Pancreas (tissue), 10 donors: ENCODE measurements at regions not wholly inside any gene's neighbourhood (a gene's known extent, or its start where the extent isn't known, plus 50 kb on each side); places are given as distances from the start of the nearest gene placed in this dataset.

Source experiments
- ATAC-seq, 4 donors: fragments of 200-7000 bp; cut with Tn5 transposase; one replicate each; pipeline versions ENCODE4 v1.8.0 to v1.9.1; 2020; ENCODE audit warnings: mild to moderate bottlenecking in 4 of 4, moderate library complexity in 4 of 4
- DNase-seq, 6 donors: peaks; one replicate each; pipeline ENCODE4 v3.0.0-alpha.2; 2020
- FAIRE-seq: peaks from 2 replicates; lab custom pipeline; 2012; peaks lifted over from hg19 to GRCh38; lab: Jason Lieb, UNC
- H3K27ac ChIP-seq, 4 donors: fragments of 200-600 bp; sonication (generic); 1 replicate in 3 of 4; 2 replicates in 1 of 4; pipeline versions ENCODE4 v1.5.0 to v1.8.0; 2020
- H3K27me3 ChIP-seq, 4 donors: fragments of 200-600 bp; one replicate each; pipeline ENCODE4 v1.8.0; 2021
- H3K36me3 ChIP-seq, 3 donors: fragments of 200-600 bp; sonication (generic) in 1 of 3; one replicate each; pipeline versions ENCODE4 v1.5.0 to v1.8.0; 2020 to 2021
- H3K4me1 ChIP-seq, 3 donors: fragments of 200-600 bp; one replicate each; pipeline ENCODE4 v1.8.0; 2021
- H3K4me3 ChIP-seq, 4 donors: fragments of 200-600 bp; sonication (generic) in 2 of 4; one replicate each; pipeline versions ENCODE4 v1.5.0 to v1.8.0; 2020 to 2021
- H3K9me3 ChIP-seq, 4 donors: fragments of 200-600 bp; one replicate each; pipeline ENCODE4 v1.8.0; 2021
- CTCF ChIP-seq, 4 donors: fragments of 200-600 bp; sonication (generic) in 3 of 4; IDR thresholded peaks; one replicate each; pipeline versions ENCODE4 v1.5.0 to v1.8.0; 2021; ENCODE audit warnings: antibody characterized with exemption in 4 of 4
- whole genome bisulfite sequencing, 2 donors: extraction: QIAGEN DNeasy Blood & Tissue Kit; methylation state at CpG; one replicate each; pipeline ENCODE4 v1.1.7; 2013; 5-methylcytosine and 5-hydroxymethylcytosine counted together
- intact Hi-C, 3 donors: fragments of 100-400 bp; cut with DNase I; formaldehyde crosslinking; loops; one replicate each; pipeline versions ENCODE4 v1.11.1 to v1.14.2; 2022
- donor health status: healthy with polysubstance abuse.
- donor health status: DM: no; HTN: no; CAD: no; lungs with moderate emphysema.
- donor health status: DM: no; HTN: no; CAD: no.
- donor health status: control.
- donor health status: control.
- donor health status: Bipolar disorder and iron deficiency.
- donor health status: DM: yes; HTN: yes; CAD: no.
- donor health status: DM: no; HTN: no; CAD: no.
- donor health status: DM: no; HTN: no; CAD: no.
- donor health status: DM: yes; HTN: yes; CAD: no.

- no peaks in the 10 kb centered on the region for H3K36me3 ChIP-seq
- no peak for FAIRE-seq
- H3K9me3 ChIP-seq = no peaks in the 10 kb centered on the region
- H3K27me3 ChIP-seq = no peaks in the 10 kb centered on the region
- no peak for DNase-seq
- no peak for ATAC-seq
- no peak for TF ChIP-seq CTCF (IDR thresholded peaks at IDR 0.05)
- H3K27ac ChIP-seq = no peak overlapping the region
- H3K4me3 ChIP-seq = no peak overlapping the region
- H3K4me1 ChIP-seq = no peaks in the 10 kb centered on the region
- intact Hi-C loops = no loop called here
Observed at GRCh38 chr21:18191139-18191538, 53.5 kb upstream of the CHODL start.

GRCh38 chr21:18178509-18178908 is 66.1 kb upstream of the CHODL start:
- no peaks in the 10 kb centered on the region for H3K4me1 ChIP-seq
- ATAC-seq (no peak), FAIRE-seq (no peak), DNase-seq (no peak)
- H3K27ac ChIP-seq = no peak overlapping the region
- H3K9me3 ChIP-seq = no peaks in the 10 kb centered on the region
- no peaks in the 10 kb centered on the region for H3K36me3 ChIP-seq
- H3K4me3 ChIP-seq = no peak overlapping the region
- H3K27me3 ChIP-seq = no peaks in the 10 kb centered on the region
- TF ChIP-seq CTCF (IDR thresholded peaks at IDR 0.05) = no peak
- intact Hi-C loops = no loop called here

- intact Hi-C loops = no loop called here
- H3K36me3 ChIP-seq = no peaks in the 10 kb centered on the region
- H3K27ac ChIP-seq = no peak overlapping the region
- ATAC-seq = no peak
- H3K4me1 ChIP-seq = no peaks in the 10 kb centered on the region
- no peaks in the 10 kb centered on the region for H3K9me3 ChIP-seq
- no peak overlapping the region for H3K4me3 ChIP-seq
- no peaks in the 10 kb centered on the region for H3K27me3 ChIP-seq
- FAIRE-seq = no peak
- no peak for DNase-seq
- no peak for TF ChIP-seq CTCF (IDR thresholded peaks at IDR 0.05)
Observed at GRCh38 chr21:18174370-18174769, 70.3 kb upstream of the CHODL start.

GRCh38 chr21:18170829-18171228 is 73.8 kb upstream of the CHODL start:
- no peaks in the 10 kb centered on the region for H3K36me3 ChIP-seq
- no peaks in the 10 kb centered on the region for H3K4me1 ChIP-seq
- intact Hi-C loops = no loop called here
- DNase-seq (no peak), FAIRE-seq (peak; percentile 23), ATAC-seq (no peak)
- no peak for TF ChIP-seq CTCF (IDR thresholded peaks at IDR 0.05)
- H3K27me3 ChIP-seq = no peaks in the 10 kb centered on the region
- no peak overlapping the region for H3K4me3 ChIP-seq
- H3K27ac ChIP-seq = no peak overlapping the region
- H3K9me3 ChIP-seq = no peaks in the 10 kb centered on the region
- whole genome bisulfite sequencing, 2 donors = 79 to 92% methylated on average over 1 of the region's 2 CpGs

- Histone ChIP-seq H3K36me3 (no peaks in the 10 kb centered on the region), H3K27me3 (no peaks in the 10 kb centered on the region), H3K4me3 (no peak overlapping the region), H3K4me1 (no peaks in the 10 kb centered on the region), H3K9me3 (no peaks in the 10 kb centered on the region), H3K27ac (no peak overlapping the region)
- 62 to 71% methylated on average over 2 of the region's 2 CpGs for WGBS, 2 donors
- FAIRE-seq (no peak), ATAC-seq (no peak), DNase-seq (no peak)
- no peak for TF ChIP-seq CTCF (IDR thresholded peaks at IDR 0.05)
- intact Hi-C loops = no loop called here
Observed at GRCh38 chr21:18170221-18170620, 74.4 kb upstream of the CHODL start.
